HG03457 (cell line): ENCODE measurements at regions not wholly inside any gene's neighbourhood (a gene's known extent, or its start where the extent isn't known, plus 50 kb on each side); places are given as distances from the start of the nearest gene placed in this dataset.

Source experiments
- ATAC-seq: cut with Tn5 transposase; IDR thresholded peaks from one replicate; pipeline ENCODE4 v1.9.1; 2021; ENCODE audit warnings: moderate number of reproducible peaks; ENCODE audit not compliant: unreplicated experiment

DNA sequence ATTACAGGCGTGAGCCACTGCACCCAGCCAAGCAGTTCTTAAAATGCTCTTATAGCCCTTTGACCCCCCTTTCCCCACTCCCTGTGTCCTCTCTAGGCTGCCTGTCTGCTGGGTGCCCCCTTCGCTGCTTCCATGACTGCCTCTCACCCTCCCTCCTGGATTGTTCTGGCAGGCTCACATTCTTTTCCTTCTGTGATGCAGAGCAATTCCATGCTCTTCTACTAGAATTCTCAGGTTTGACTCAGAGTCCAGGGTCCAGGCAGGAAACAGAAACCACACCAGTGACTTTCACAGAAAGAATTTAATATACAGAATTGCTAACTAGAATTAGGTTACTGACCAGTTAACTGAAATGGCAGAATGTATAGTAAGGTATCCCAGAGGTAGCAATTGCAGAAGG, 244.8 kb downstream of the BAMBI start:
- ATAC-seq = no peak

DNA sequence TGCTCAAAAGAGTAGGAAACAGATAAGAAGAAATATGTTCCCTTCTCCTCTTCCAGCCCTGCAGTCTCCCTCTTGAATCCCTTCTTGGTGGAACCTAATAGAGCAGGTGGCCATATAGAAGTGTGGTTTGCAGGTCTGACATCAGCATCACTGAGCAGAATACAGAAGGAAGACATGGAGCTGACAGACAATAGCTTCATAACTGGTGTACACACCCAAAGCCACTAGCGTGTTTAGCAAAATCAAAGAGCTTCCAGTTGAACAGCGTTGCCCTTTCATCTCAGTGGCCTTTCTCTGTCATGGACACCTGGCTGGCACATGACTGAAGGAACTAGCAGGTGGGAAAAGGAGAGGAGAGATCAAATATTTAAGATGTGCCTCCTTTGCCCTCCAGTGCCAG, 245.5 kb downstream of the BAMBI start:
- ATAC-seq = no peak

DNA sequence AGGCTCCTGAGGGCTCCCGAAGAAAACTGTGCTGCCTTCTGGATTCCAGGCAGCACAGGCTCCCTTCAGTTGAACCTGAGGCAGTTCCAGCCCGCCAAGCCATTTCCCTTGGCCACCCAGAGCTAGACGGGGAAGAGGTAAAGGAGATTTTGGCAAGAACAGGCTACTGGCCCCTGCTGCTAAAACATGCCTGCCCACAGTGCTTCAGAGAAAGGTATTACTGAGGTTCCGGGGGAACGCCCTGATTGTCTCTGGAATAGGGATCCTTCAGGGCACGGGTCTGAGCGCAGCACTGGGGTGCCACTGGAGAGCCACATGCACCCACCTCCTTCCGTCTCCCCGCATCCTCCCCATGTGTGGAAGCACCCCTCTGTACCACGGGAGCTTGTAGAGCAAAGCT, 247.4 kb downstream of the BAMBI start:
- ATAC-seq = no peak

DNA sequence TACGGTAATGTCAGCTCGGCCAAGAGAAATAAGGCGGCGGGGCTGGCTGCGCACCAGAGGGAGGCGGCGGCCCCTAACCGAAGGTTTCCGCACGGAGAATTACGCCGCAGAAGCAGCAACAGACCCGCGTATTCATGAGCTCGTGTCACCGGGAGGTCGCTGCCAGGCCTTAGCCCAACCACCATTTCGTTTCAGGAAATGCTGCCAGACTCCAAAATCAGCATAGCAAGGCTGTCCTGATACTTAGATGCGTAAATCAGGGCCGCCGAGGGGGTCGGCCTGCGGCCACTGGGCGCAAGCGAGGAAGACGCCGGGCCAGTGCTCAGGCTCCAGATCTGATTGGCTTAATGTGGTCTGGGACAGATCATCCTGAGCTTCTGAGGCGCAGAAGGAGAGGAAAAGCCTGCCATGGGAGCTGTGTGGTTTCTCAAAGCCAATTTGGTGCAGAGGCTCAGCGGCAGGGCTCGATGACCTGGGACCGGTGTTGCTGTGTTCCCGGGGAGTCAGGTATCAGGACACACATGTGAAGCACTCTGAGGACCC, 247.9 kb downstream of the BAMBI start:
- ATAC-seq = no peak

DNA sequence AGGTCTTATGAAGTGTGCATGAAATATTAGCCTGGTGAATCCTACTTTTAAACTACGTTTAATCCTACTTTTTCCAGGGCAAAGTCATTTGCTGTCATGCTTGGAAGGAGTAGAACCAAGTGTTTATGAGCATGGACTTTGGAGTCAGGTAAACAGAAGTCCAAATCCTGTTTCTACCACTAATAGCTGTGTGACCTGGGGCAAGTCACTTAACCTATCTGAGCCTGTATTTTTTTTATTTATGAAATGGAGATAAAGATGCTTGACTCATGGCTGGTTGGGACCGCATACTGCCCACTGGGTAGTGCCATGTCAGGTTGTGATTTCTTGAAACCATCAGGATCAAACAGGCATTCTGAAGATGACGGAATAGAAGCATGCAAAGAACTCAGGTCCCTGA, 249.6 kb downstream of the BAMBI start:
- no peak for ATAC-seq

DNA sequence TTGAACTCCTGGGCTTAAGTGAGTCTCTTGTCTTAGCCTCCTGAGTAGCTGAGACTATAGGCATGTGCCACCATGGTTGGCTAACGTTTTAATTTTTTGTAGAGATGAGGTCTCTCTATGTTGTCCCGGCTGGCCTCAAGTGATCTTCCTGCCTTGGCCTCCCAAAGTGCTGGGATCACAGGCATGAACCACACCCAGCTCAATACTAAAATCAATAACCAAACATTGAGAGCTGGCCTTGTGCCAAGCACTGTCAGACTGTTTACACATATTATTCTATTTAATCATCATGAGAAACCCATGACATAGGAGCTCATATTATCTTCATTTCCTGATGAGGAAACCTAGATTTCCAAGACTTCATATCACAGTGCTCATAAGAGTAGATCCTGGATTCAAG, 251.2 kb downstream of the BAMBI start:
- no peak for ATAC-seq

DNA sequence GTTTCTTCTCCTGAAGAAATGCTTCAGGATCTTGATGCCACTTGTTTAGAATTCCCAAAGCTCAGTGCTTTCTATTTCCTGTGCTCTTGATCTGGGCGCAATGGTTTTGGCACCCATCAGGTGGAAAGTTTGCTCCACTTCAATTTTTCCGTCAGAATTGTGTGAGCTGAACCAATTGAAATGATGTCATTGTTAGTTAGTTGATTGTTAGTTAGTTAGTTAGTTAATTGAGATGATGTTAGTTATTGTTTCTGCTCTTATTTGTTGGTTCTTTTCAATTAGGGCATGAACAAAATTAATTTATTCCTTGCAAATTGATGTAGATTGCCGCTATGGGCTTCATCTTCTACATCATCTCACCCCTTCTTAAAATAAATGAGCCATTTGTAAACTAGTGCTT, 252.6 kb downstream of the BAMBI start:
- no peak for ATAC-seq

DNA sequence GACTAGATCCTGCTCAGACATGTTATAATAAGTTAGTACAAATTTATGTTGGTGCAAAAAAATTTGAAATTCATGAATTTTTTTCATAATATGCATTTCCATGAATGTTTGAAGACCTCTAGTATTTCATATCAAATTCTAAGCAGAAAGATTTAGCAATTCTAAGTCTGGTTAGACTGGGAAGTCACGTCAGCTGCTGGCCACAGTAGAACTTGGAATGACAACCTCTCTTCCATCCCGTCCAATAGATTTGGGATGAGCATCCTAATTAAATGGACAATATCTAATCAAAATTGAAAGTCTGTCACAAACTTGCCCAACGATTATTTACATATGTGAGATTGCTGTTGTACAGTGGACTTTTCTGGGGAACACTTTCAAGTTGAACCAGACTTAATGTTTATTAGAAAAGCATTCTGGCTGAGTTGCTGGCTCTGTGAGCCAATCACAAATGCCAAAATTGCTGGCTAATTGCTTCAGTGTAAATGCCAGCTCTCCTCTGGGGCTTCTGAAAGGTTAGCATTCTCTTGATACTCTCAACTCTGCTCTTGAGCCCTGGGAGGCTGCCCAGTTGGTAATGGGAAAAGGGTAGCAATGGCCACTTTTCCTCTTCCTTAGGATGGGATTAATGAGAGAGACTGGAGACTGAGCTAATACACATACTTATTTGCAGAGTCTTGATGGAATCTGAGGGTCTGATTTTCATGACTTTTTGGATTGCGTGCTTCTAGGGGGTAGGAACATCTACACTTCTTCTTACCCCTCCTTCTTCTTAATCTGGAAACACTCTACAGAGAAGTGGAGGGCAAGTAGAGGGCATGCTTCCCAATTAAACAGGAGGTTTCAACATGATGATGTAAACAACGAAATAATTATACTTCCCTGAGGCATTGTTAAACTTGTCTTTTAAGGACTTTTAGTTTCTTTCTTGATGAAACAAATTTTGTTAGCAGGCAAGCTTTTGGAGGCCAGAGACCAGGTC, 253.5 kb downstream of the BAMBI start:
- no peak for ATAC-seq

DNA sequence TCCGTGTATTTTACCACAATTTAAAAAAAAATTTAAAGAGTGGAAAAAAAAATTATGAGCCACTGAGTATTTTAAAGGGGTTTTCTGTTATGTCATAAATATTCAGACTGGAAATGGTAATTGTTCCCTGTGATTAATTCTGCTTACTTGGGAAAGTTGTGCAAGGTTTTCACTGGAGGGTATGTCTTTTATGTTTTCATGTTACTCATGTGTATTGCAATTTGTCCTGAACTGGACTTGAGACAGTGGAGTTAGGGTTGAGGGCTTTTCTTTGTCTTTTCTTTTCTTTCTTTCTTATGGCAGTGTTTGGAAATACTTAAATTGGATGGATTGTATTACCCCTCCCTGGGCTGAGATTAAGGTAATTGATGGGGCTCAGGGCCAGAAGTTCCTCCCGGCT, 257.7 kb downstream of the BAMBI start:
- ATAC-seq = no peak

DNA sequence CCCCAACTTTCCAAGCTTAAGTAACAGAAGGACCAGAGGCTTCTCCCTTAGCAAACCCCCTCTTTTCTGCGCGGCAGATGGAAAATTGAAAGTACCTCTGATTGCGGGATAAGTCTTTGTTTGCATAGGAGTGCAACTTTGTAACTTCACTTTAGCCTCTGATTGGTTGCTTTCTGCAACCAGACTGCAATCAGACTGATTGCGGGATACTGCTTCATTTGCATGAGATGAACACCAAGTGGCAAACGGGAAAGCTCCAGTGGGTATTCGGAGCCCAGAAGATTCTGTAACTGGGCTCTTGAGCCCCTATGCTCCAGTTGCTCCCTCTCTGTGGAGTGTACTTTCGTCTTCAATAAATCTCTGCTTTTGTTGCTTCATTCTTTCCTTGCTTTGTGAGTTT, 260.6 kb downstream of the BAMBI start:
- ATAC-seq = no peak

DNA sequence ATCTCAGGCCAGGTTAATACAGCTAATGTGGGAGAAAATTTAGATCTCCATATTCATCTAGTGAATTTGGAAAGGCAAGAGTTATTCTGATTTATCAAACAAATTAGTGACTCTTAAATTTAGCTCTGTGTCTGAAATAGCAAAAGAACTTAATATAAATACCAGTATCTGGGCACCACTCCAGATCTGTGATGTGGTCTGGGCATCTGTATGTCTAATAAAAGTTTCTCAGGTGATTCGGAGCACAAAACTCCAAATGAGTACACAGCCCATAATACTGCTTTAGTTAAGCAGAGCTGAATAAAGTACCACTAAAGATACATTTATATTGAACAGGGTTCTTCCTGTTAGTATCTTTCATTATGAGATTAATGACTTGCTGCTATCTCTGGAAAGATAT, 261.4 kb downstream of the BAMBI start:
- no peak for ATAC-seq

DNA sequence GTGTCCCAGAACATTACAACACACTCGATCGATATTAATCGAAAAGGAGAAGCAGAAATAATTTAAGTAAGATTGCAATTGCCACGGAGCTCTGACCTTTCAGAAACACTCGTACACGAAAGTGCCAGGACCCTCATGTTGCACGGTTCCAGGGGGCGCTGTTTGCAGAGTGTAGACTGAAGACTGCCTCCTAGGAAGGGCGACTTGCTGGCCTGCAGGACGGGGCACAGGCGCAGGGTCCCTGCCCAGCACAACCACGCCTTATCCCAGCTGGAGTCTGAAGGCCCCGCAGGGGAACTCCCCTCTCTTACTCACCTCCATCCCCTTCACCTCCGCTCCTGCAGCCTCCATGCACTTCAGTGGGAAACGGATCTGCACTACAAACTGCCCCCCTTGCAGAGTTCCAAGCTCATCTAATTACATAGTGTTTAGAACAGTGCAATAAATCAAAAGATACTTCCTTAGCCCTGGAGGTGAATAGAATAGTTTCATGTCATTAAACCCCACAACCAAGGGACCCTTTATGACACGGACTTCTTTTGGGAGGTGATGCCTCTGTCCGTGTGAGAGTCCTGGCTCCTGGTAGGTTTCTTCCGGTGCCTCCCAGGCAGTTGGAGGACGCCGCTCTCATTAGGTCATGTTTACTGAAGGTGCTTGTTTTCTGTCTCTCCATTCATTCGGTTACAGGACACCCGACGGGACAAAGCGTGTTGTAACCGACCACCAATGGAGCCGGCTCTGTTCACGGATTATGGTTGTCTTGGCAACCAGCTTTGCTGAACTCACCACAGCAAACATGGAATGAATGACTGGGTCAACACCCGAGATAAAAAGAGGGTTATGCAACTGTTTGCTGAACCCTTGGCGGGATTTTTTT, 262.2 kb downstream of the BAMBI start:
- no peak for ATAC-seq

DNA sequence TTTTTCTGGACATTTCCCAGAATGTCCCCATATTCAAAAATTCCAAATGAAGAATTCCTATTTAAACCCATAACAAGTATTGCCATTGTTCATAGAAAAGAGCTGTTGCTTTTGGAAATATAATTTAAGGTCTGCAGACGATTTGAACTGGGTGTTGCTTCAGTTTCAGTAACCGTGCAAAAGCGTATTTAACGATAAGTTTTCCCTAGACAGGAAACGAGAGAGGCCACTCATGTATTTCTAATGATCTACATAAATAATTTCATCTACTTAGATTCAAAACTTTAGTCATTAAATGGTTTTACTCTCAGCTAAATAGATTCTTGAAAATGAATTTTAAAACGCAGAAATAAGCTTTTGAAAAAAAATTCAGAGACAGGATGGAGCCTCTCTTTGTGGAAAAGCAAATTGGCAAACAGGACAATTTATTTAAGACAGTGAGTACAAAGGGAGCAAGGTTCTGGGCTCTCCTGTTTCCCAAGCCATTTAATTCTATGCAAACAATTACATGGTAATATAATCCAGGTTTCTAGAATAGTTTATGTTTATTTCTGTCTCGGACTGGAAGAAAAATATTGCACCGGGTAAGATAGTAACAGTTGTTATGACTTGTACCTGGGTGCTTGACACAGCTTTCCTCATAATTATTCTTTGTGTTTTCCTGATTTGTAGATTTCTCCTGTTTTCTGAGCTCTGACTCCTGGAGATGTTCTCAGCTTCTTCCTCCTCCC, 263.0 kb downstream of the BAMBI start:
- ATAC-seq = no peak

DNA sequence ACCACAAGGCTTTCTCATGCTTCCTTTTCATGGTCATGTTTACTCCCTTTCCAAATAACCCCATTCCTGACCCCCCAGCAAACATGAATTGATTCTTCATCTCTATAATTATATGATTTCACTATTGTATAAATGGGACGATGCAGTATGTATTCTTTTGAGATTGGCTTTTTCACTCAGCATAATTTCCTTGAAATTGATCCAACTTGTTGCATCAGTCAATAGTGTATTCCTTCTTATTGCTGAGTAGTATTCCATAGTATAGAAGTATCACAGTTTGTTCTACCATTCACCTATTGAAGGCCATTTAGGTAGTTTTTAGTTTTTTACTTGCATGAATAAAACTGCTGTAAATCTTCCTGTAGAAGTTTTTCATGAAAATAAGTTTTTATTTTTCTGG, 264.7 kb downstream of the BAMBI start:
- ATAC-seq = no peak

DNA sequence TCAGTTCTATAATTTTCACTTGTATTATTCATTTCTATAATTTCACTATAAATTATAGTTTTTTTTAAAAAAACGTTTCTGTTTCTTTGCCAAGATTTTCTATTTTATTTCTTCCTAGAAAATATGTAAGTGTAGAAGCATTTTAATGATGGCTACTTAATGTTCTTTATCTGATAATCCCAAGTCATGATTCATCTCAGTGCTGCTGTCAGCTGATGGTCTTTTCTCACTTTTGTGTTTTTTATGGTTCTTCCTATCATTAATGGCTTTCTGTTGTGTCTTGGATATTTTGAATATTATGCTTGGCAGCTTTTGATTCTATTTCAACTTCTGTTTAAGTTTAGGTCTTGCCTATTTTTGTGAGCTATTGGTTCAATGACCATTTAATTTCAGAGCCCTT, 268.6 kb downstream of the BAMBI start:
- no peak for ATAC-seq

DNA sequence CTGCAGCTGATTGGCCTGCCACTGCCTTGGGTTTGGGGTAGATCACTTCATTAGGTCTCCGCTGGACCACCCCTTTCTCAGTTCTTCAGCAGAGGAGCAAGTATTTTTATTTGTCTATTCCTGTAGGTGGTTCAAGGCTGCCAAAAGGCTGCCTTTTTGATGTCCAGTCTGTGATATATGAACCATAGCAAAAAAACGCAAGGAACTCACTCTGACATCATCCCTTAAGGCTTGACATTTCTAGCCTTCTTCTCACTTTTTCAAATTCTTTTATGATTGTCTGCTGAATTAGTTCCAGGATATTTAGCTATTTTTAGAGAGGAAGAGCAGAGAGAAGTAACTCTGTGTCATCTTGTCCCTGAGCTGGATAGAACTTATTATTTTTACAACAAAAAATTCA, 269.2 kb downstream of the BAMBI start:
- ATAC-seq = no peak

DNA sequence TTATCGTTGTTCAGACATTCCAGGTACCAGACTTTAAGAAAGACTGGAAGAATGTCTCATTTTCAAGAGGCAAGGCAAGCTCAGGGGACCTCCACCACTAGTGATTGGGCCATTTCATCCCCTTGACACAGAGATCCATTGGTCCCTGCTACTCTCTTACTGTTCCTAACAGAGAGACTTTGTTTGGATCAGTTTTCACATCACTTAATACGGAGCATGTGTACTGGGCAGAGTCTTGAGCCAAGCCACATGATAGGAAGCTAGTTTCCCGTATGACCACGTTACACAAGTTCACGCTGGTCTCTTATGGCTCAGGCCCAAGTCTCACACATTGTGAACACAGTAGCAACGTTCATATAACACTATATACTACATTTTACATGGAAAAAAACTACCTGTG, 269.9 kb downstream of the BAMBI start:
- no peak for ATAC-seq

DNA sequence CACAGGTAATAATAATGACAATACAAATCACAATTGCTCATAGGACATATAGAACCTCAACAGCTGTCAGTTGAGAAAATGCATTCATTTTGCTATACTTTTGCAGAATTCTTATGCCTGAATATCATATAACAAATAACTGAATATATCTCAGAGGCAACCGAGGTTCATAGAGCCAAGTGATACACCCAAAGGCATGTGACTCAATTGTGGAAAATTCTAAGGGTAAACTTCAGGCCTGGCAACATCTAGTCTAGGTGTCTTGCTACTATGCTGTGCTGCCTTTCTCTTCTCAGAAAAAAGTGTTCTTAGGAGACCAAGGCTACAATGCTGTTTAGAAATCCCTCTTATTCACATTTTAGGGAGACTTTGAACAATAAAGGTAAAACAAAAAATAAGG, 270.7 kb downstream of the BAMBI start:
- no peak for ATAC-seq

DNA sequence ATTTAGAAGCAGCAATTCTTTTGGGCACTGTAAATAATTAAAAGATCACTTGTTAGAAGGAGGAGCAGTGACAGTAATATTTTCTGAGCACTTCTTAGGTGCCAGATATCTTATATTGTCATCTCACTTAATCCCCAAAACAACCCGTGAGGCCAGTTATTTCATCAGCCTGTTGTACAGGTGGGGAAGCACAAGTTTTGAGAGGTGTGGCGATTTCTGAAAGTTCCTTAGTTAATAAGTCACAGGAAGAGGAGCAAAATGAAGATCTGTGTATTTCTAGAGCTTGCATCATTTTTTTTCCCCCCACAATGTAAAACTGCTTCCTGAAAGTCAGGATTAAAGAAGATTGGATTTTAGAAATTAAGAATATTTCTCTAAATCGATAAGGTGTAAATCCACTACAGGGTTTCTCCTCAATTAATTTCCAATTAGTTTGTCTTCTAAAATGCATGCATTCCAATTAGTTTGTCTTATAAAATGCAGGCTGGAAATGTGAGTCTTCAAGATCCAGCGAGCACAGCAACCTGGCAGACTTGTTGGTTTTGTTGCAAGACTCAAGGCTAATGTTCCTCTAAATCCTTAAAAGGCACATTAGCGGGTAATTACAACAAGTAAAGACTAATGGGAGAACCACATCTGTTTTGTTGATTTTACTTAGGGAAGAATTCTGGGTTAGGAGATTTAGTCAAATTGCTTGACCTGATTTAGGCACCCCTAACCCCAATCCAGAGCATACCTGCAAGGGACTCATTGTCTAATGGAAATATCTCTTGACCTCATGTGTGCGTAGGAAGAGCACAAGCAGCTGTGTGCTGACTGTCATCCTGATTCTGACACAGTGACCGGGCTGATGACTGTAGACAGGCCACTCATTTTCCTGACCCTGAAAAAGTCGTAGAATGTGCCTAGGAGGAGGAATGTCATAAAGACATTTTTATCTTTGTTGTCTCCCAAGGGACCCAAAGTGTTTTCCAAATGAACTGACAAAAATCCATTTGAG, 272.0 kb downstream of the BAMBI start:
- ATAC-seq = peak; percentile 54

DNA sequence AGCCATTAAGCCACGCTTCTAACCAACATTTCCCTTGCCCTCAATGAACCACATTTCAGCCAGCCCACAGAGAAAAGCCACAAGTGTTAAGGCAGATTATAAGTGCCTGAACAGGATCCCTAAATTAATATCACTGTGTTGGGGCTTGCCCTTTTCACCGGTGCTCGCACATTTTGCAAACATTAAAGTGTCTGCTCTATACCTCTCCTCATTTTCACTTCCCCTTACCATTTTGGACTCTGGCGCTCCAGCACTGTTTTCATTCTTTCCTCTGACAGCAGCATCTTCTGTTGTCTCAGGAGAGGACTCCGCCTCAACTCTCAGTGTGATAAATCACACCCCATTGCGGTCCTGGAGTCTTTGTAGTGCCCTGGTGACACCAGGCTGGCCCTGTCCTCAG, 274.2 kb downstream of the BAMBI start:
- peak; percentile 46 for ATAC-seq
